ENCODE measurements at regions not wholly inside any gene's neighbourhood (a gene's known extent, or its start where the extent isn't known, plus 50 kb on each side); places are given as distances from the start of the nearest gene placed in this dataset.

GRCh38 chr21:20519076-20519475 lies 479.1 kb upstream of the NCAM2 start:
- no peaks in the 10 kb centered on the region for H3K36me3 ChIP-seq (replicated peaks)
- DNase-seq = no peak
- TF ChIP-seq CTCF (IDR thresholded peaks at IDR 0.05; ENCODE audit: low read depth, low read length, missing control alignments) = no peak
- H3K27me3 ChIP-seq (replicated peaks) = no peaks in the 10 kb centered on the region
- in situ Hi-C loops (cut with HindIII; ENCODE audit: low pct_ligation_motif_present, low sequenced_read_pairs) = no loop called here
- H3K27ac ChIP-seq = no peak overlapping the region
- H3K4me3 ChIP-seq (ENCODE audit: low read depth, low read length) = no peak overlapping the region

- no peak overlapping the region for H3K4me3 ChIP-seq (ENCODE audit: low read depth, low read length)
- in situ Hi-C loops (cut with HindIII; ENCODE audit: low pct_ligation_motif_present, low sequenced_read_pairs) = no loop called here
- no peak for TF ChIP-seq CTCF (IDR thresholded peaks at IDR 0.05; ENCODE audit: low read depth, low read length, missing control alignments)
- no peak for DNase-seq
- H3K36me3 ChIP-seq (replicated peaks) = no peaks in the 10 kb centered on the region
- H3K27ac ChIP-seq = no peak overlapping the region
- H3K27me3 ChIP-seq (replicated peaks) = no peaks in the 10 kb centered on the region
Observed at GRCh38 chr21:20522611-20523010, 475.6 kb upstream of the NCAM2 start.

- no peak for TF ChIP-seq CTCF (IDR thresholded peaks at IDR 0.05; ENCODE audit: low read depth, low read length, missing control alignments)
- no peaks in the 10 kb centered on the region for H3K27me3 ChIP-seq (replicated peaks)
- no peak overlapping the region for H3K27ac ChIP-seq
- DNase-seq = no peak
- H3K4me3 ChIP-seq (ENCODE audit: low read depth, low read length) = no peak overlapping the region
- H3K36me3 ChIP-seq (replicated peaks) = no peaks in the 10 kb centered on the region
- in situ Hi-C loops (cut with HindIII; ENCODE audit: low pct_ligation_motif_present, low sequenced_read_pairs) = no loop called here
Observed at GRCh38 chr21:20523191-20523590, 475.0 kb upstream of the NCAM2 start.

- H3K36me3 ChIP-seq (replicated peaks) = no peaks in the 10 kb centered on the region
- no peak for DNase-seq
- H3K27me3 ChIP-seq (replicated peaks) = no peaks in the 10 kb centered on the region
- H3K27ac ChIP-seq = no peak overlapping the region
- no peak for TF ChIP-seq CTCF (IDR thresholded peaks at IDR 0.05; ENCODE audit: low read depth, low read length, missing control alignments)
- in situ Hi-C loops (cut with HindIII; ENCODE audit: low pct_ligation_motif_present, low sequenced_read_pairs) = no loop called here
- H3K4me3 ChIP-seq (ENCODE audit: low read depth, low read length) = no peak overlapping the region
Observed at GRCh38 chr21:20527731-20528460, 470.3 kb upstream of the NCAM2 start.

GRCh38 chr21:20537130-20537529 lies 461.1 kb upstream of the NCAM2 start:
- no peak overlapping the region for H3K4me3 ChIP-seq (ENCODE audit: low read depth, low read length)
- no peak for DNase-seq
- no peaks in the 10 kb centered on the region for H3K27me3 ChIP-seq (replicated peaks)
- in situ Hi-C loops (cut with HindIII; ENCODE audit: low pct_ligation_motif_present, low sequenced_read_pairs) = no loop called here
- H3K27ac ChIP-seq = no peak overlapping the region
- no peaks in the 10 kb centered on the region for H3K36me3 ChIP-seq (replicated peaks)
- TF ChIP-seq CTCF (IDR thresholded peaks at IDR 0.05; ENCODE audit: low read depth, low read length, missing control alignments) = no peak
